ENCODE measurements at regions not wholly inside any gene's neighbourhood (a gene's known extent, or its start where the extent isn't known, plus 50 kb on each side); places are given as distances from the start of the nearest gene placed in this dataset.
"Not testable (repeated sequence)": the region's sequence is repeated elsewhere in the genome, so short reads cannot be mapped to it uniquely, and the experiment has no call there.

DNA sequence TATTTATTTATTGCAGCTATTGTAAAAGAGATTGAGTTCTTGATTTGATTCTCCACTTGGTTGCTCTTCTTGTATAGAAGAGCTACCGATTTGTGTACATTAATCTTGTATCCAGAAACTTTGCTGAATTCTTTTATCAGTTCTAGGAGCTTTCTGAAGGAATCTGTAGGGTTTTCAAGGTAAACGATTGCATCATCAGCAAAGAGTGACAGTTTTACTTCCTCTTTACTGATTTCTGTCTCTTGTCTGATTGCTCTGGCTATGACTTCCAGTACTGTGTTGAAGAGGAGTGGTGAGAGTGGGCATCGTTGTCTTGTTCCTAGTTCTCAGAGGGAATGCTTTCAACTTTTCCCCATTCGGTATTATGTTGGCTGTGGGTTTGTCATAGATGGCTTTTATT is 103.1 kb downstream of the CAPZA3 start:
- not testable (repeated sequence) for FAIRE-seq

DNA sequence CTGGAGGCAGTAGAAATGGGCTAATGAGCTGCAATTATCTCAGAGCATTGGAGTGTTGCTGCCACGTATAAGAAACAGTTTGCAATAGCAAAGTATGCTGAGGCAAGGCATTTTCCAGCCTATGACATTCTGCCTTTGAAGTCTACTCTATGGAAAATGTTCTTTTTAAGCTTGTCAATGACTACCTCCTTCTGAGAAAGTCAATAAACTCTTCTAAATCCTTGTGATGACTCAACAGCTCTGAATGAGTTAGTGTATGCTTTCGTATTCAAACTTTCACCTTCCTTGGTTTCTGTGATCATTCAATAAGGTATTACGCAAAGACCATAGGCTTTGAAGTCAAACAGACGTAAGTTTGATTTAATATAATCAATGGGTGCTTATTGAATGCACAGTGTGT is 111.2 kb downstream of the CAPZA3 start:
- FAIRE-seq = no peak

More for the DNA sequence above, 103.1 kb downstream of the CAPZA3 start:
- not testable (repeated sequence) for DNase-seq (ENCODE audit: low spot score)

DNA sequence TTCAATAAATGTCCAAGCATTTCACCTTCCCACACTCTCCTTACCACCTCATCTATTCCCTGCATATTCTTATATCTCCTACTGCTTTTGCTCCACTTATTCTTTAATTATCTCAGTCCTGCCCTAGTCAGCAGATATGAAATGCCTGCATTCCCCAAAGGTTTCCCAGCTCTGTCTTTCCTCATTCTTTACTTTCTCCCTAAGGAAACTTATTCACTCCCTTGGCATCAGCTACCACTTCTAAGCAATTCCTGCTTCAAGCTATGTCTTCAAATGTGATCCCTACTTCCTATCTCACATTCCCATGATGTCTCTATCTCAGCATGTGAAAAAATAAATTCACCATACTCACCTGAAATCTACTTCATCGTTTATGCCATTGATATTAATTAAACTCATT is 111.8 kb downstream of the CAPZA3 start:
- no peak for FAIRE-seq
- DNase-seq (ENCODE audit: low spot score) = no peak

More for the DNA sequence above, 111.2 kb downstream of the CAPZA3 start:
- DNase-seq (ENCODE audit: low spot score) = no peak

GRCh38 chr12:18850752-18851151 is 112.8 kb downstream of the CAPZA3 start:
- FAIRE-seq = no peak
- DNase-seq (ENCODE audit: low spot score) = no peak

DNA sequence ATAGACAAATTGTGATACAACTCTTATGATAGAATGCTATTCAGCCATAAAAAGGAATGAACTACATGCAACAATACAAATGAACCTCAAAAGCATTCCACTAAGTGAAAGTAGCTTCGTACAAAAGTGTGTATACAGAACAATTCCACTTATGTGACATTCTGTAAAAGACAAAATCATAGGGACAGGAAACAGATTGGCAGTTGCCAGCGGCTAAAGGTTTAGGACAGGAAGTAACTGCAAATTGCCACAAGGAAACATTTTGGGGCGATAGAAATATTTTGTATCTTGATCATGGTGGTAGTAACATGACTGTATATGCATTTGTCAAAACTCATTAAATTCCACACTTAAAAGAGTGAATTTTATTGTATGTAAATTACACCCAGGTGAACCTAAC is 113.4 kb downstream of the CAPZA3 start:
- FAIRE-seq (no peak), DNase-seq (ENCODE audit: low spot score) (no peak)

DNA sequence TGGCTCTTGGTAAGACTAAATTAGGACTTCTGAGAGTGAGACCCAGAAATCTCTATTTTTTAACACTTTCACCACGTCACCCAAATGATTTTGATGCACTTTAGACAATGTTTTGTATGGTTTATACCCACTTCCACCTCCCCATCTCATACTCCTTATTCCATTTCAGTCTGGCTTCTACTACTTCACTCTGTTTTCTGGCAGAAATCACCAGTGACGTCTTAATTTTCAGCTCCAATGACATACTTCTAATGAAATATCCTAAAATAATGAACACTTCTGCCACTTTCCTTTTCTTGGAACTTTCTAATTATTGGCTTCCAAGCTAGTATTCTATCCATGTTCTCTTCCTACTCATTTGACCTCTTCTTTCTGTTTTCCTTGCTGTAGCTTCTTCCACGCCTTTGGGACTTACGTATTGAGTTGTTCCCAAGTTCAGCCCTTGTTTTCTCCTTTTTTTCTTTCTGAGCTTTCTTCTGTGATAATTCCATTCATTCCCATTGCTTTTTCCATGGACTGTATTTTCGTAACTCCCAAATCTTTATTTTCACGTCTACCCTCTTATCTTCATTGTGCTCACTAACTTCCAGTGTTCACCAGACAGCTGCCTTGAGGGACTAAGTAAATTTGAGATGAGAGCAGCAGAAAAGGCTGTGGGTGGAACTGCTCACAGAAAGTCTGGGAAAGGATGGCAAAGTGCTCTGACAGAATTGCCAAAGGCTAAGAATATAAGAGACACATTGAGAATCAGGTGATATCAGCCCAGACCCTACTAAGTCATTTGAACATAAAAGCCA is 115.8 kb downstream of the CAPZA3 start:
- DNase-seq (ENCODE audit: low spot score) (no peak), FAIRE-seq (no peak)

DNA sequence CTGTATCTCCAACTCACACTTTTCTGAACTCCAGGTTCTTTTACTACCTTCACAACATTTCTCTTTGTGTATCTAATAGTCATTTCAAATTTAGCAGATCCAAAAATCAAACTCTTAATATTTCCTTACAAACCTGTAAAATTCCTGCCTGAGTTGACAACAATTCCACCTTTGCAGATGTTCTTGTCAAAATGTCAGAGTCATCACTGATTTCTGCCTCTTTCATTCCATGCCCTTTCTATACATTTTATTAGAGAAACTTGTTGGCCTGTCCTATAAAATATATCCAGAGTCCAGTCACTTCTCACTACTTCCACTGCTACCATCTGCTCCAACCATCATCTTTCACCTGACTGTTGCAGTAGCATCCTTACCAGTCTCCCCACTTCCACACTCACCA is 119.7 kb downstream of the CAPZA3 start:
- FAIRE-seq (no peak), DNase-seq (ENCODE audit: low spot score) (no peak)

DNA sequence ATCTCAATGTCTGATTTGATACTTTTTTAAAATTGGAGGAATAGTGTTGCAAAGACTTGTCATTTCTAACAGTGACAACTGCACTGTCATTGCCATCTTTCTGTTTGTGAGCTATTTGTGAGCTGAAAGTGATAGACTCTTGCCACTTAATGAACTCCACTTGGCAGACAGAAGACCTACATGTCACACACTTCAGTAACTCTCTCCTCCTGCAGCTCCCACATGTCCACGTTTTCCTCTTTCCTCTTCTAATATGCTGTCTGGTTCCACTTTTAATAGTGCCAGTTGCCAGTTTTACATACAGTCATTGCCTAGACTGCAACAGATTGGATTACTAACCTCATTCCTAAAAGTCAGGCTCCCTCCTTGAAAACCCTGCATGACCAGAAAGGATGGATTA is 121.5 kb downstream of the CAPZA3 start:
- DNase-seq (ENCODE audit: low spot score) (no peak), FAIRE-seq (no peak)

GRCh38 chr12:18861287-18861858 is 123.5 kb downstream of the CAPZA3 start:
- DNase-seq (ENCODE audit: low spot score) (no peak), FAIRE-seq (peak; percentile 74)

DNA sequence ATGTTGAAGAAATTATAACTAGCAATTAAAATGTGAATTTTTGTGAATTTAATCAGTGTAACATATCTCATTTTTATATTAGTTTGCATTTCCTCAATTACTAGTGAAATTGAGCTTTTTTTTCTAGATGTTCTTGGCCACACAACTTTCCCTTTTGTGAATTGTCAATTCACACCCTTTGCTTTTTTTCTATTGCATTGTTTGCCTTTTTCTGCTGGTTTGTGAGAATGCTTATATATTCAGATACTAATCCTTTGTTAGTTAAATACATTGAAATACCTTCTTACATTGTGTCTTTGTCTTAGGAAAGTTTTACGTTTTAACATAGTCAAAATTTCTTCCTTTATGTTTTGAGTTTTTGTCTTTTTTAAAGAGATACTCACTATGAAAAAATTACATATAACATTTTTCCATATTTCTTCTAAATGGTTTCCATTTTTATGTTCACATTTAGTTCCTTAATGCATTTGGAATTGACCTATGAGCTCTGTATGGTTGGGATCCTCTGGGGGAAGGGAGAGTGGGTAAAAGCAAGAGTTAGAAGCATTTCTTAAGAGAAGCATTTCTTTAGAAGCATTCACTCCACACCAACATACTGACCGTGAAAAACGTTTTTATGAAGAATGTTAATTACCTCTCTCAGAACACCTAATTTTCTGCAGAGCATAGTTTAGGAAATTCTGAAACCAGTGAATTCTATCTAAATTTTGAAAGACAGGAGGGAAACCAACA is 126.0 kb downstream of the CAPZA3 start:
- DNase-seq (ENCODE audit: low spot score) (no peak), FAIRE-seq (no peak)

- FAIRE-seq (peak; percentile 92), DNase-seq (ENCODE audit: low spot score) (peak; percentile 69)
These were observed 127.1 kb downstream of the CAPZA3 start for GRCh38 chr12:18864900-18865561.

GRCh38 chr12:18868717-18869116 is 130.8 kb downstream of the CAPZA3 start:
- no peak for DNase-seq (ENCODE audit: low spot score)
- no peak for FAIRE-seq

DNA sequence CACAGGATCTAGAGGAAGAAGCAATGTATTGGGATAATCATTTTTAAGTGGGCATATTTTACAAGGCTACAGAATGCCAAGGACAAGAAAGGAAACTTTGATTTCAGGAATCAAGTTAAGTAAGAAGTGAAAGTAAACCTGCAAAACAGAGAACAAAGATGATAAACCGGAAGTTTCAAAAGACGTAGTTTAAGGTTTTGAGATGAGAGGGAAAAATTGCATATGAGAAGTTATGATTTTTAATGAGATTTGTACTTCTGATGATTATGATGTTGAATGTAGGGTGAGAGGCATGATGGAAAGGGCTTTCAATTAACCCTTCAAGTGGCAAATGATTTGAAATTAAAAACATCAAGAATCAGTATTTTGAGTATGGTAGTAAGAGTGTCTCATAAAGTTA is 134.9 kb downstream of the CAPZA3 start:
- no peak for FAIRE-seq

DNA sequence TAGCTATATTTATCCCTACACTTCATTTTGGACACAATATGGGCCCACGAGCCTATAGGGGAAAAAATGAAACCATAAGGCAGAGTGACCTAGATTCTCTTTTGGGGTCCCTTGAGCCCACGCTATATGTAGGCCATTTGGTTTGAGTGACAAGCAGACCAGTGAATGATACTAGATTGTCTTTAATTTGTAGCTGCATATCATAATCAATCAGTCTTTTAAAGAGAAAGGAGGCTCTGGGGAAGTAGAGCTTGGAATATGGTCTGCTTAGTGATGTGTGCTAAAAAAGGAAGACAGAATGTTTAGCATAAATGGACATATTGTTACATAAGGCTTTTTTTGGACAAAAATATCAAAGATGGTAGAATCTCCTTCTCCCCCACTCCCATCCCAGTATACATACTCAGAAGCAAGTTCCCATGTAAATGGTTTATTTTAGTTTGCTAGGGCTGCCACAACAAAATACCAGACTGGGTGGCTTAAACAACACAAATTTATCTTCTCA is 140.8 kb downstream of the CAPZA3 start:
- DNase-seq (ENCODE audit: low spot score) (no peak), FAIRE-seq (no peak)

More for the DNA sequence above, 134.9 kb downstream of the CAPZA3 start:
- no peak for DNase-seq (ENCODE audit: low spot score)

GRCh38 chr12:18882690-18883089 is 144.8 kb downstream of the CAPZA3 start:
- no peak for FAIRE-seq
- no peak for DNase-seq (ENCODE audit: low spot score)

GRCh38 chr12:18886962-18887361 is 149.0 kb downstream of the CAPZA3 start:
- DNase-seq (ENCODE audit: low spot score) (no peak), FAIRE-seq (no peak)

- DNase-seq (ENCODE audit: low spot score) (no peak), FAIRE-seq (no peak)
These were observed 149.4 kb downstream of the CAPZA3 start for GRCh38 chr12:18887368-18887767.

DNA sequence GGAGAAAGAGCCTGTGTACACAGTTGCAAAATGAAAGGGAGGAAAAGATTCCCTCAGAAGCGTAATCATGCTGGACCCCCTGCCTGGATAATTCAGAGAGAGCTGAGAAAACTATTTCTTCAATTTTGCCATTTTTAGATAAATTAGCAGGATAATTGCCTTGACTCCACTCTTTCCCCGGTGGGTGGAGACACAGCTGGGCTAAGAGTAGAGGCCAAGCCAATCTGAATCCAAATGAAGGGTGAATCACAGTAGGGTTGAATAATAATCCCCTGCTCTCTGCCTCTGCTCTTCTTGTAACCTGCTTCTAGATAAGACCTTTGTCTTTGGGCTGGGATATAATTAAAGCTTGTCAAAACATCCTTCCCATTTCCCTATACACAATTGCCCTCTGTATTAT is 150.1 kb downstream of the CAPZA3 start:
- DNase-seq (ENCODE audit: low spot score) (no peak), FAIRE-seq (no peak)

DNA sequence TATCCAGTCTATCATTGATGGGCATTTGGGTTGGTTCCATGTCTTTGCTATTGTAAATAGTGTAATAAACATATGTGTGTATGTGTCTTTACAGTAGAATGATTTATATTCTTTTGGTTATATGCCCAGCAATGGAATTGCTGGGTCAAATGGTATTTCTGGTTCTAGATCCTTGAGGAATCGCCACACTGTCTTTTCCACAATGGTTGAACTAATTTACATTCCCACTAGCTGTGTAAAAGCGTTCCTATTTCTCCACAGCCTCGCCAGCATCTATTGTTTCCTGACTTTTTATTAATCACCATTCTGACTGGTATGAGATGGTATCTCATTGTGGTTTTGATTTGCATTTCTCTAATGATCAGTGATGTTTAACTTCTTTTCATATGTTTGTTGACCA is 152.7 kb downstream of the CAPZA3 start:
- DNase-seq (ENCODE audit: low spot score); FAIRE-seq: not testable (repeated sequence)

GRCh38 chr12:18895540-18895939 is 157.6 kb downstream of the CAPZA3 start:
- FAIRE-seq (no peak), DNase-seq (ENCODE audit: low spot score) (no peak)

GRCh38 chr12:18895946-18896345 is 158.0 kb downstream of the CAPZA3 start:
- DNase-seq (ENCODE audit: low spot score) (no peak), FAIRE-seq (no peak)

DNA sequence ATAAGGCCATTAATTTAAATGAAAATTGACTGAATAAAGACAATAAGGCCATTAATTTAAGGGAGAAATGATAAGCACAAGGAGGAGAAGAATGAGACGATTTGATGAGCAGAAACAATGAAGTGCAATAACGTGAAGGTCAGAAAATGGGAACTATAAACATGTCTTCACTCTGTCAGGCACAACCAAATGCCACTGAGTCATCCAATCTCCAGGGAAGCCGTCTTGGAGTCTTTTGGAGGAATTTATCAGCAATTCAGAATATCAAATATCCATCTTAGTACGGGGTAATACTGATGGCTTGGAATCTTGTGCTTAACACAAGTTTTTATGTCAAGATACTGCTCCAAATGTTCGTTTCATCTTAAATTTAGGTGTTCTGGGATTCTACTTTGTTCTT is 159.9 kb downstream of the CAPZA3 start:
- DNase-seq (ENCODE audit: low spot score) = no peak
- FAIRE-seq = no peak

Measured in RCC 7860 (cell line).